ENCODE measurements at regions not wholly inside any gene's neighbourhood (a gene's known extent, or its start where the extent isn't known, plus 50 kb on each side); places are given as distances from the start of the nearest gene placed in this dataset.

- ATAC-seq: no peak
- in situ Hi-C loops (cut with MboI; ENCODE audit: low sequenced_read_pairs in 4 of 4): no loop called here
- DNase-seq: no peak
Observed at GRCh38 chr14:88990856-88991255, 166.4 kb downstream of the TTC8 start.

GRCh38 chr14:88992011-88992410, 167.6 kb downstream of the TTC8 start:
- in situ Hi-C loops (cut with MboI; ENCODE audit: low sequenced_read_pairs in 4 of 4) (no loop called here), intact Hi-C loops (cut with DNase I; ENCODE audit: low total_unique reads) (no loop called here)
- Histone ChIP-seq H3K27me3 (no peaks in the 10 kb centered on the region), H3K27ac (no peak overlapping the region), H3K9me3 (no peaks in the 10 kb centered on the region), H3K36me3 (no peaks in the 10 kb centered on the region), H3K4me1 (no peaks in the 10 kb centered on the region), H3K4me3 (no peak overlapping the region)
- ATAC-seq: no peak
- TF ChIP-seq CTCF (IDR thresholded peaks at IDR 0.05 in 4 of 5, conservative IDR thresholded peaks at IDR 0.05 in 1 of 5): no peak
- no peak for DNase-seq

More at GRCh38 chr14:88990856-88991255, 166.4 kb downstream of the TTC8 start:
- Histone ChIP-seq H3K4me3 (no peak overlapping the region), H3K27me3 (no peaks in the 10 kb centered on the region), H3K36me3 (no peaks in the 10 kb centered on the region), H3K27ac (no peak overlapping the region), H3K4me1 (no peaks in the 10 kb centered on the region), H3K9me3 (no peaks in the 10 kb centered on the region)
- intact Hi-C loops (cut with DNase I; ENCODE audit: low total_unique reads): no loop called here
- no peak for TF ChIP-seq CTCF (IDR thresholded peaks at IDR 0.05 in 4 of 5, conservative IDR thresholded peaks at IDR 0.05 in 1 of 5)

- H3K27ac ChIP-seq: no peak overlapping the region
Observed at GRCh38 chr14:88993946-88994345, 169.5 kb downstream of the TTC8 start.

GRCh38 chr14:88995437-88996198, 171.2 kb downstream of the TTC8 start:
- in situ Hi-C loops (cut with MboI; ENCODE audit: low sequenced_read_pairs in 4 of 4): no loop called here
- H3K4me1 ChIP-seq: no peaks in the 10 kb centered on the region

More at GRCh38 chr14:88993946-88994345, 169.5 kb downstream of the TTC8 start:
- in situ Hi-C loops (cut with MboI; ENCODE audit: low sequenced_read_pairs in 4 of 4): no loop called here
- TF ChIP-seq POLR2A (IDR thresholded peaks at IDR 0.05) (no peak), CTCF (IDR thresholded peaks at IDR 0.05 in 4 of 5, conservative IDR thresholded peaks at IDR 0.05 in 1 of 5) (no peak)
- no peak for ATAC-seq
- Histone ChIP-seq H3K4me3 (no peak overlapping the region), H3K4me1 (no peaks in the 10 kb centered on the region), H3K36me3 (no peaks in the 10 kb centered on the region), H3K27me3 (peaks cover 0 to 5% (median 0%) of the 10 kb centered on the region in 3 donors), H3K9me3 (no peaks in the 10 kb centered on the region)
- no peak for DNase-seq
- intact Hi-C loops (cut with DNase I; ENCODE audit: low total_unique reads): no loop called here

More at GRCh38 chr14:88995437-88996198, 171.2 kb downstream of the TTC8 start:
- Histone ChIP-seq H3K9me3 (no peaks in the 10 kb centered on the region), H3K36me3 (no peaks in the 10 kb centered on the region), H3K27ac (no peak overlapping the region), H3K4me3 (no peak overlapping the region), H3K27me3 (peaks cover 0 to 9% (median 0%) of the 10 kb centered on the region in 3 donors)
- ATAC-seq: no peak
- TF ChIP-seq POLR2A (IDR thresholded peaks at IDR 0.05): no peak
- TF ChIP-seq CTCF (IDR thresholded peaks at IDR 0.05 in 4 of 5, conservative IDR thresholded peaks at IDR 0.05 in 1 of 5): no peak
- intact Hi-C loops (cut with DNase I; ENCODE audit: low total_unique reads): no loop called here
- no peak for DNase-seq

Data from gastrocnemius medialis (tissue), 4 donors.